BE2C (cell line): ENCODE measurements at regions not wholly inside any gene's neighbourhood (a gene's known extent, or its start where the extent isn't known, plus 50 kb on each side); places are given as distances from the start of the nearest gene placed in this dataset.

Experiments
- DNase-seq: peaks from one replicate; pipeline ENCODE4 v3.0.0-alpha.2; 2020
- H3K27me3 ChIP-seq: fragments of 250-450 bp; sonication (Bioruptor Pico); 2 replicates; pipeline ENCODE4 v1.5.1; 2020; ENCODE audit warnings: mild to moderate bottlenecking
- H3K36me3 ChIP-seq: fragments of 250-450 bp; sonication (Bioruptor Pico); 2 replicates; pipeline ENCODE4 v1.5.1; 2020; ENCODE audit warnings: mild to moderate bottlenecking
- H3K4me1 ChIP-seq: fragments of 250-450 bp; sonication (Bioruptor Pico); 2 replicates; pipeline ENCODE4 v1.5.1; 2020
- H3K4me3 ChIP-seq: 2 replicates; pipeline ENCODE4 v1.5.1; 2011; ENCODE audit warnings: low read depth, low read length
- H3K9me3 ChIP-seq: fragments of 250-450 bp; sonication (Bioruptor Pico); 2 replicates; pipeline ENCODE4 v1.5.1; 2020
- CTCF ChIP-seq: IDR thresholded peaks from 2 replicates; pipeline ENCODE4 v1.5.1; 2012; ENCODE audit warnings: mild to moderate bottlenecking, low read depth, low read length

- Histone ChIP-seq H3K9me3 (no peaks in the 10 kb centered on the region), H3K36me3 (no peaks in the 10 kb centered on the region), H3K27me3 (no peaks in the 10 kb centered on the region), H3K4me1 (no peaks in the 10 kb centered on the region), H3K4me3 (no peak overlapping the region)
- TF ChIP-seq CTCF, result no peak
- no peak for DNase-seq
Measured at GRCh38 chr12:111074559-111074958, 154.2 kb upstream of the MYL2 start.

DNA sequence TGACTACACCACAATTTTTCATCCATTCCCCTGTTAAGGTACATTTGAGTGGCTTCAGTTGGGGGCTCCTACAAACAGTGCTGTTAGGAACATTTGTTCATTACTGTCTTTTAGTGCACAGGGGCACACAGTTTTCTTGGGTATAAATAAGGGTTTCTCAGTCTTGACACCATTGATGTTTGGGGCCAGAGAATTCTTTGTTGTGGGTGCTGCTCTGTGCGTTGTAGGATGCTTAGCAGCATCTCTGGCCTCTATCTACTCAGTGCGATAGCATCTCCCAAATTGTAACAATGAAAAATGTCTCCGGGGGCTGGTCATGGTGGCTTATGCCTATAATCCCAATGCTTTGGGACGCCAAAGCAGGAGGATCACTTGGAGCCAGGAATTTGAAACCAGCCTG is 153.0 kb upstream of the MYL2 start:
- Histone ChIP-seq H3K9me3 (no peaks in the 10 kb centered on the region), H3K4me3 (no peak overlapping the region), H3K36me3 (no peaks in the 10 kb centered on the region), H3K4me1 (no peaks in the 10 kb centered on the region), H3K27me3 (no peaks in the 10 kb centered on the region)
- DNase-seq, result no peak
- no peak for TF ChIP-seq CTCF

DNA sequence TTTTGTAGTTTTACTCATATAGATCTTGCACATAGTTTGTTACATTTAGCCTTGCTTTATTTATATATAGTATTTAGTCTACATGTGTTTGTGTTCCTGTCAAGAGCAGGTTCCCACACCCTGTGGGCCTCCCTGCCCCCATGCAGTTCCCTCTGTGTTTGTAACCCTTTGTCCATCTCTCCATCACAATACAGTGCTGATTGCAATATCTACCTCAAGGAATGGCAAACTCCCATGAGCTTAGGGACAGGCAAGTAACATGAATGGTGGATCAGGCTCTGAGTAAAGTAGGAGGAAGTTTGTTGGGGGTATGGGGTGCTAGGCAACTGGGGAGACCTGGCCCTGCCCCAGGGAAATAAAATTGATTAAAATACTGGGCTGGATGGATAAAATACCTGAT is 151.9 kb upstream of the MYL2 start:
- Histone ChIP-seq H3K27me3 (no peaks in the 10 kb centered on the region), H3K4me1 (no peaks in the 10 kb centered on the region), H3K4me3 (no peak overlapping the region), H3K9me3 (no peaks in the 10 kb centered on the region), H3K36me3 (no peaks in the 10 kb centered on the region)
- DNase-seq, result no peak
- TF ChIP-seq CTCF, result no peak

DNA sequence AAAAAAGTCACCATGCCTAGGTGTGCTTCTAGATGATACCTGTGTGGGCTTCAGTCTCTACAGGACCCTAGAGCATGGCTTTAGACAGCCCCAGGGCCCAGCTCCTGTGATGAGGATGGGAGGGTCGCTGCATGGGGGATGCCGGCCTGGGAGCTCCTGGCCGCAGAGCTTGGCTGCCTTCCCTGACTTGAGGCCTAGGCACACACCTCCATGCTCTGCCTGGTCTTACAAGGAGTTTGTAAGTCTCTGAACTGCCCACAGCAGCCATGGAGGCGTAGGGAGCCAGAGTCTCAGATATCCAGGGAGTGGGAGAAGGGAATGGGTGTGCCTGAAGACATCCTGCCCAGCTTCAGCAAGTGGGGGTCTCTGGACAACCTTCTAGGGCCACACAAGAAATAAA is 149.5 kb upstream of the MYL2 start:
- Histone ChIP-seq H3K4me1 (no peaks in the 10 kb centered on the region; the same call in 1 of the 2 replicates), H3K4me3 (no peak overlapping the region), H3K9me3 (no peaks in the 10 kb centered on the region), H3K27me3 (no peaks in the 10 kb centered on the region), H3K36me3 (no peaks in the 10 kb centered on the region)
- TF ChIP-seq CTCF, result no peak
- no peak for DNase-seq

GRCh38 chr12:111068290-111068689 is 147.9 kb upstream of the MYL2 start:
- Histone ChIP-seq H3K4me1 (no peaks in the 10 kb centered on the region; the same call in 1 of the 2 replicates), H3K36me3 (no peaks in the 10 kb centered on the region), H3K27me3 (no peaks in the 10 kb centered on the region), H3K4me3 (no peak overlapping the region), H3K9me3 (no peaks in the 10 kb centered on the region)
- DNase-seq, result no peak
- no peak for TF ChIP-seq CTCF

- H3K36me3 ChIP-seq, result no peaks in the 10 kb centered on the region
- H3K4me3 ChIP-seq, result no peak overlapping the region
- DNase-seq, result no peak
- H3K4me1 ChIP-seq, result peaks cover 4% of the 10 kb centered on the region; the same call in 1 of the 2 replicates
- no peaks in the 10 kb centered on the region for H3K27me3 ChIP-seq
- TF ChIP-seq CTCF, result no peak
- no peaks in the 10 kb centered on the region for H3K9me3 ChIP-seq
Measured at GRCh38 chr12:111067498-111067897, 147.1 kb upstream of the MYL2 start.
